IMR-90 (cell line): ENCODE measurements at regions not wholly inside any gene's neighbourhood (a gene's known extent, or its start where the extent isn't known, plus 50 kb on each side); places are given as distances from the start of the nearest gene placed in this dataset.

ENCODE experiments used
- ATAC-seq: fragments of 200-7000 bp; cut with Tn5 transposase; 2 replicates; pipeline ENCODE4 v1.9.1; 2020; ENCODE audit warnings: low read depth, mild to moderate bottlenecking, moderate library complexity
- BruUV-seq: library from RNA; stranded (reverse); fragments of 400-500 nt; replicated peaks from 2 replicates; lab custom pipeline; 2021; lab: Mats Ljungman, UMichigan
- CTCF ChIA-PET: fragments of 300-600 bp; formaldehyde crosslinking; extraction: SDS; loops from one replicate; lab custom pipeline; 2021; ENCODE audit warnings: antibody characterized with exemption; lab: Yijun Ruan, JAX
- POLR2A ChIA-PET: fragments of 300-600 bp; sonication (Branson Sonifier 250); formaldehyde crosslinking; loops from one replicate; lab custom pipeline; 2022; ENCODE audit warnings: antibody characterized with exemption; ENCODE audit not compliant: unreplicated experiment; lab: Charles Lee
- DNase-seq: peaks from one replicate; pipeline ENCODE4 v3.0.0; 2013
- H2AFZ ChIP-seq: replicated peaks from 2 replicates; pipeline ENCODE3; 2013; ENCODE audit warnings: low read length, mild to moderate bottlenecking; ENCODE audit not compliant: poor library complexity
- H2AK5ac ChIP-seq: 2 replicates; pipeline ENCODE4 v1.6.1; 2013; ENCODE audit warnings: low read depth, low read length, inconsistent platforms
- H2AK9ac ChIP-seq: replicated peaks from 2 replicates; pipeline ENCODE3; 2013; ENCODE audit warnings: mild to moderate bottlenecking, low read depth, low read length, moderate library complexity; ENCODE audit not compliant: poor library complexity
- H2BK120ac ChIP-seq: 2 replicates; pipeline ENCODE4 v1.6.1; 2013; ENCODE audit warnings: low read depth, low read length, inconsistent platforms
- H2BK15ac ChIP-seq: 3 replicates; pipeline ENCODE4 v1.6.1; 2013; ENCODE audit warnings: low read depth, low read length, inconsistent platforms
- H2BK20ac ChIP-seq: 2 replicates; pipeline ENCODE4 v1.6.1; 2013; ENCODE audit warnings: low read depth, mild to moderate bottlenecking, inconsistent platforms, low read length, moderate library complexity
- H2BK5ac ChIP-seq: 2 replicates; pipeline ENCODE4 v1.6.1; 2013; ENCODE audit warnings: mild to moderate bottlenecking, low read depth, low read length, inconsistent platforms; ENCODE audit not compliant: poor library complexity, severe bottlenecking
- H3K14ac ChIP-seq: replicated peaks from 2 replicates; pipeline ENCODE4 v1.6.1; 2013; ENCODE audit warnings: low read depth, low read length, inconsistent platforms
- H3K18ac ChIP-seq: 2 replicates; pipeline ENCODE4 v1.6.1; 2013; ENCODE audit warnings: low read depth, low read length, control low read depth
- H3K23ac ChIP-seq: 2 replicates; pipeline ENCODE4 v1.6.1; 2013; ENCODE audit warnings: low read depth, low read length, inconsistent platforms
- H3K27ac ChIP-seq: 2 replicates; pipeline ENCODE4 v1.5.1; 2013; ENCODE audit warnings: mild to moderate bottlenecking, control low read depth, low read length; ENCODE audit not compliant: insufficient read depth
- H3K27me3 ChIP-seq: 2 replicates; pipeline ENCODE4 v1.6.1; 2013; ENCODE audit warnings: low read length; ENCODE audit not compliant: control insufficient read depth, insufficient read depth
- H3K36me3 ChIP-seq: 2 replicates; pipeline ENCODE4 v1.6.1; 2013; ENCODE audit warnings: low read length, mixed read lengths; ENCODE audit not compliant: control insufficient read depth, insufficient read depth
- H3K4ac ChIP-seq: 2 replicates; pipeline ENCODE4 v1.6.1; 2013; ENCODE audit warnings: low read depth, low read length, inconsistent platforms
- H3K4me1 ChIP-seq: 2 replicates; pipeline ENCODE4 v1.6.1; 2013; ENCODE audit warnings: low read length, mixed read lengths; ENCODE audit not compliant: control insufficient read depth, insufficient read depth
- H3K4me2 ChIP-seq: 2 replicates; pipeline ENCODE4 v1.6.1; 2013; ENCODE audit warnings: low read depth, mild to moderate bottlenecking, control low read depth, low read length, moderate library complexity
- H3K4me3 ChIP-seq: 2 replicates; pipeline ENCODE4 v1.5.1; 2013; ENCODE audit warnings: low read depth, mild to moderate bottlenecking, control low read depth, low read length, moderate library complexity; ENCODE audit not compliant: insufficient read depth
- H3K56ac ChIP-seq: 2 replicates; pipeline ENCODE4 v1.6.1; 2013; ENCODE audit warnings: low read length, inconsistent platforms; ENCODE audit not compliant: insufficient read depth; ENCODE audit errors: extremely low read depth
- H3K79me1 ChIP-seq, 2 experiments: 2 replicates each; pipeline ENCODE4 v1.6.1; 2013; ENCODE audit warnings: low read length in 2 of 2, inconsistent platforms in 1 of 2, low read depth in 1 of 2
- H3K9ac ChIP-seq: 2 replicates; pipeline ENCODE4 v1.6.1; 2013; ENCODE audit warnings: low read depth, low read length, control low read depth
- H3K9me1 ChIP-seq: 2 replicates; pipeline ENCODE4 v1.6.1; 2013; ENCODE audit warnings: low read length, inconsistent platforms; ENCODE audit not compliant: insufficient read depth
- H3K9me3 ChIP-seq: 2 replicates; pipeline ENCODE4 v1.6.1; 2013; ENCODE audit warnings: low read length; ENCODE audit not compliant: control insufficient read depth, insufficient read depth
- H4K20me1 ChIP-seq: 2 replicates; pipeline ENCODE4 v1.6.1; 2013; ENCODE audit warnings: low read length, inconsistent platforms; ENCODE audit not compliant: insufficient read depth
- H4K5ac ChIP-seq: 2 replicates; pipeline ENCODE4 v1.6.1; 2013; ENCODE audit warnings: mild to moderate bottlenecking, low read depth, low read length, control low read depth
- H4K8ac ChIP-seq, 2 experiments: 2 replicates each; pipeline ENCODE4 v1.6.1; 2013; ENCODE audit warnings: low read depth in 2 of 2, low read length in 2 of 2, control low read depth in 1 of 2, inconsistent platforms in 1 of 2
- H4K91ac ChIP-seq: 2 replicates; pipeline ENCODE4 v1.6.1; 2013; ENCODE audit warnings: low read depth, low read length, inconsistent platforms; ENCODE audit not compliant: insufficient read depth
- BHLHE40 ChIP-seq: fragments of 150-350 bp; IDR thresholded peaks from 2 replicates; pipeline ENCODE4 v1.6.1; 2016; ENCODE audit warnings: mild to moderate bottlenecking, low read depth, low read length
- CEBPB ChIP-seq: IDR thresholded peaks from 2 replicates; pipeline ENCODE4 v1.6.1; 2012; ENCODE audit warnings: low read depth, low read length, improper control_type of control experiment
- MAFK ChIP-seq: IDR thresholded peaks from 2 replicates; pipeline ENCODE4 v1.6.1; 2012; ENCODE audit warnings: low read depth, low read length, improper control_type of control experiment
- MAZ ChIP-seq: IDR thresholded peaks from 2 replicates; pipeline ENCODE4 v1.6.1; 2012; ENCODE audit warnings: low read depth, mild to moderate bottlenecking, low read length, improper control_type of control experiment, moderate library complexity, borderline replicate concordance
- MXI1 ChIP-seq: IDR thresholded peaks from 2 replicates; pipeline ENCODE4 v1.6.1; 2012; ENCODE audit warnings: low read depth, mild to moderate bottlenecking, low read length, moderate library complexity, borderline replicate concordance
- NFE2L2 ChIP-seq: fragments of 150-350 bp; IDR thresholded peaks from 2 replicates; pipeline ENCODE4 v1.6.1; 2016; ENCODE audit warnings: low read depth, mild to moderate bottlenecking, low read length
- POLR2A ChIP-seq: IDR thresholded peaks from 2 replicates; pipeline ENCODE4 v1.6.1; 2012; ENCODE audit warnings: mild to moderate bottlenecking, low read depth, low read length
- RAD21 ChIP-seq: IDR thresholded peaks from 2 replicates; pipeline ENCODE4 v1.6.1; 2012; ENCODE audit warnings: low read length, improper control_type of control experiment
- RFX5 ChIP-seq: IDR thresholded peaks from 2 replicates; pipeline ENCODE4 v1.8.0; 2012; ENCODE audit warnings: low read depth, mild to moderate bottlenecking, low read length, moderate library complexity
- SMC3 ChIP-seq: fragments of 150-350 bp; IDR thresholded peaks from 2 replicates; pipeline ENCODE4 v1.6.1; 2016; ENCODE audit warnings: low read depth, mild to moderate bottlenecking, antibody characterized with exemption, low read length, moderate library complexity
- WGBS, 2 experiments: methylation state at CpG; one replicate each; pipeline versions ENCODE4 v1.1.5 to v1.1.7; 2013; ENCODE audit warnings: missing lambda C conversion rate in 2 of 2; ENCODE audit not compliant: insufficient read length in 1 of 2; ENCODE audit errors: extremely low coverage in 2 of 2; 5-methylcytosine and 5-hydroxymethylcytosine counted together
- dilution Hi-C: fragments of 300-500 bp; cut with HindIII; formaldehyde crosslinking; loops from one replicate; pipeline ENCODE4 v1.14.3; 2018; ENCODE audit warnings: low sequenced_read_pairs; ENCODE audit not compliant: unreplicated experiment
- in situ Hi-C: fragments of 300-500 bp; cut with MboI; formaldehyde crosslinking; loops from 3 replicates; pipeline ENCODE4 v1.14.3; 2019; ENCODE audit warnings: low sequenced_read_pairs, inconsistent platforms, mixed read lengths
- intact Hi-C: fragments of 100-400 bp; cut with micrococcal nuclease; formaldehyde crosslinking; loops from 2 replicates; pipeline ENCODE4 v1.10.0; 2022
- TF ChIP-seq, protein P1 (sequence below): fragments of 150-350 bp; IDR thresholded peaks from 2 replicates; pipeline ENCODE4 v1.6.1; 2017; ENCODE audit warnings: mild to moderate bottlenecking, antibody characterized with exemption, low read length, low read depth

DNA sequence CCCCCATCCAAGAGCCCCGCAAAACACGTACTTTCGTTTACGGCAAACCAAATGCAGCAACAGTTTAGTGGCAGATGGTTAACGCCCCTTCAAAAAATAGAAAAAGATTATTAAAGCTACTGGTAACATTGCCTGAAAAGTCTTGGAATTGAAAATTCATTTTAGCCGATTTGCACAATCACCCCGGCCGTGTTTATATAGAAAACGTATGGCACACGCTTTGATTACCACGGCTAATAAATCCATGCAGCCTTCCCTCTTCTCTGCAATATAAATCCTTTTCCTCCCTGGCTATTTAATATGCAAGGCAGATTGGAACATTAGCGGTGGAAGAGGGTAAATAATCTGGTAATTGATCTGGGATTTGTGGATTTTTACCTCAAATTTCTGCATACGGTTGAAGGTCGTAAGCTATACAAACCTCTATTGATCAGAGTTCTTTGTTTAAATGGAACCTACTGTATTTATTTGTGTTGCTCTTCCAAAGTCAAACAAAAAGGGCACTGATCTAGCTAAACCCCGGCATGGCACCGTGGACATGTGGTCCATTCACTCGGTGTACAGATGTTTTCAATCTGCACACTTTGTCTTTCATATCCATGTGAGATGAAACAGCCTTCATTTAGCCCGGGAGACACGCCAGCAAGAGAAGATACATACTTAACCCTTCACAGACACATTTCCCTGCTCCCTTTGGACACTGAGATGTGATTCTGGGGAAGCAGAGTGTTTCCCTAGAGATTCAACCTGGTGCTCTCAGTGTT, 238.1 kb upstream of the MAF start:
- Histone ChIP-seq H3K4me3 (no peak overlapping the region), H2AK9ac (no peak overlapping the region), H3K18ac (no peak overlapping the region), H4K5ac (no peak overlapping the region), H3K9me1 (no peaks in the 10 kb centered on the region), H2AFZ (no peak overlapping the region), H2AK5ac (no peak overlapping the region), H2BK120ac (no peak overlapping the region), H3K14ac (no peak overlapping the region), H3K4ac (no peak overlapping the region), H2BK20ac (no peak overlapping the region), H4K91ac (no peak overlapping the region), H3K4me1 (no peaks in the 10 kb centered on the region), H3K9me3 (peaks cover 17% of the 10 kb centered on the region), H3K27me3 (no peaks in the 10 kb centered on the region), H3K36me3 (no peaks in the 10 kb centered on the region), H4K8ac (no peak overlapping the region), H2BK15ac (no peak overlapping the region), H3K56ac (no peak overlapping the region), H2BK5ac (no peak overlapping the region), H4K20me1 (no peaks in the 10 kb centered on the region), H3K27ac (no peak overlapping the region), H3K9ac (no peak overlapping the region), H3K23ac (no peak overlapping the region), H3K79me1 (no peaks in the 10 kb centered on the region), H3K4me2 (no peak overlapping the region)
- DNase-seq (no peak), ATAC-seq (no peak)
- POLR2A ChIA-PET = no interaction called here
- intact Hi-C loops (no loop called here), in situ Hi-C loops (no loop called here), dilution Hi-C loops (no loop called here)
- TF ChIP-seq RFX5 (no peak), BHLHE40 (no peak), MAZ (no peak), CEBPB (no peak), POLR2A (no peak), MXI1 (no peak), NFE2L2 (no peak), RAD21 (no peak), SMC3 (no peak), MAFK (no peak)
- TF ChIP-seq, protein P1, sequence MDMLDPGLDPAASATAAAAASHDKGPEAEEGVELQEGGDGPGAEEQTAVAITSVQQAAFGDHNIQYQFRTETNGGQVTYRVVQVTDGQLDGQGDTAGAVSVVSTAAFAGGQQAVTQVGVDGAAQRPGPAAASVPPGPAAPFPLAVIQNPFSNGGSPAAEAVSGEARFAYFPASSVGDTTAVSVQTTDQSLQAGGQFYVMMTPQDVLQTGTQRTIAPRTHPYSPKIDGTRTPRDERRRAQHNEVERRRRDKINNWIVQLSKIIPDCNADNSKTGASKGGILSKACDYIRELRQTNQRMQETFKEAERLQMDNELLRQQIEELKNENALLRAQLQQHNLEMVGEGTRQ = no peak
- CTCF ChIA-PET = no interaction called here
- 3% methylated on average over 8 of the region's 19 CpGs; no CpG with 5 or more reads in 1 of the 2 experiments for WGBS, 2 experiments
- BruUV-seq = no TSS peak
